HG03135 (cell line): ENCODE measurements at regions not wholly inside any gene's neighbourhood (a gene's known extent, or its start where the extent isn't known, plus 50 kb on each side); places are given as distances from the start of the nearest gene placed in this dataset.
"Not testable (repeated sequence)": the region's sequence is repeated elsewhere in the genome, so short reads cannot be mapped to it uniquely, and the experiment has no call there.

ENCODE experiments used
- ATAC-seq: cut with Tn5 transposase; IDR thresholded peaks from one replicate; pipeline ENCODE4 v1.9.1; 2021; ENCODE audit warnings: mild to moderate bottlenecking, moderate library complexity; ENCODE audit not compliant: unreplicated experiment

DNA sequence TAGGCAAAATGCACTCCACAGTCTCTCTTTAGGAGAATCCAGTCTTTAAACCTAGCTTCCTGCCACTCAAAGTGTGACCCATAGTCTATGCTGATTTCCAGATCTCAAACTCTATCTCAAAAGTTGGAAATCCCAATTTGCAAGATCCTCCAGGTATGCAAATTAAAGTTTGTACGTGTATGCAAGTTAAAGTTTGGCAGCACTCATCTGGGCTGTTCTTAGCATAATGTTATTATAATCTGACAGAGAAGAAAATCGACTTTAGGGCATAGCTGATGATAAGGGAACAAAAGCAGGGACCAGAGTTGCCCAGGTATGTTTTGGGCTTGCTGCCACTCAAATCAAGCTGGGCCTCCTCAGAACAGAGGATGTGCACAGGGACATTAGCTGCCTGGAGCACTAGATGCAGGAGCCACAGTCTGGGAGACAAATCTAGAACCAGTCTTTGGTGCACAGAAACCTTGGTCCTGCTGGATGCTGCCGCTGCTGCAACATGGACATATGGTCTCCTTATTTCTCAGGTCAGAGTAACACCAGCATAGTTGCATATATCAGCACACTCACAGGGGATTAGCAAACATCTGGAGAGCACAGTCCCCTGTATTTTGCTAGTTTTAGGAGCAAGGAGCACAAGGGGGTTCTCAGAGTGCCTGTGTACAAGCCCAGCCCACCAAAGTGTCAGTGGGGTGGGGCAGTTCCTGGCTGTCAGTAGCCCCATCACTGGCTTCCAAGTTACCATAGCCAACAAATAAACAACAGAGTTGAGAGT is 242.6 kb downstream of the TTC32 start:
- no peak for ATAC-seq

- no peak for ATAC-seq
These were observed 245.8 kb downstream of the TTC32 start for GRCh38 chr2:19656011-19656410.

- no peak for ATAC-seq
These were observed 247.3 kb downstream of the TTC32 start for GRCh38 chr2:19654310-19655090.

DNA sequence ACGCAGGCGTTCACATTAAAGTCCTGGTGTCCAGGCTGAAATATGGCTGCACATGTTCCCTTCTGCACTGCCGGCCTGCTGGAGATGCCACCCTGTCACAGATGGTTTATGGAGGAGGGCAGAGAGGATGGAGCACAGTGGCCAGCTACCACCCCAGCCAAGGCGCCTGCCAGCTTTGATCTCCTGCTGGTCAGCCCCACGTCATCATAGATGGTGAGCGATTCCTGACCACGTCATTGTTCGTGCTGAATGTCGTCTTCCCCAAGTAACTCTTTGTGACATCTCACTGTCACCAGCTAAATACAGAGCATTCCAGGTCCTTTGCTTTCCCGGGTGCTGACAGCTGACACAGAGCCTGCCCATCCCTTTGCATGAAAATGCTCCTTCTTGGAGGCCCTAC is 248.3 kb downstream of the TTC32 start:
- no peak for ATAC-seq

DNA sequence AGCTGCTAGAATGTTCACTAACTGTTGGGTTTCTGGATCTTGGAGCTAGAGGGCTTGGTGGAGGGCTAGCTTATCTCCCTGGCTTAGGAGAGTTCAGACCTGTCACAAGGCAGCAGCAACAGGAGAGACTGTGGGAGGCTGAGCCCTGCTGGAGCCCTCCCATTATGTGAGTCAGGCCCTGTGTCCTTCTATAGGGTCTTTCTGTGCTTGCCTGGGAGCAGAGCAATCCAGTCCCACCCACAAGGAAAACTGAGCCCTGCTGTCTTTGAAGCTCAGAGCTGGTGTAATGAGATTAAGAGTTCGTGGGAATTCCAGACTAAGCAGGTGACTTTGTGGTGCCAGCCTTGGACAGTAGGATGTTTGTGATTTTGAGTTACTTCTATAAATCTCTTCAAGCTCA is 249.0 kb downstream of the TTC32 start:
- no peak for ATAC-seq

DNA sequence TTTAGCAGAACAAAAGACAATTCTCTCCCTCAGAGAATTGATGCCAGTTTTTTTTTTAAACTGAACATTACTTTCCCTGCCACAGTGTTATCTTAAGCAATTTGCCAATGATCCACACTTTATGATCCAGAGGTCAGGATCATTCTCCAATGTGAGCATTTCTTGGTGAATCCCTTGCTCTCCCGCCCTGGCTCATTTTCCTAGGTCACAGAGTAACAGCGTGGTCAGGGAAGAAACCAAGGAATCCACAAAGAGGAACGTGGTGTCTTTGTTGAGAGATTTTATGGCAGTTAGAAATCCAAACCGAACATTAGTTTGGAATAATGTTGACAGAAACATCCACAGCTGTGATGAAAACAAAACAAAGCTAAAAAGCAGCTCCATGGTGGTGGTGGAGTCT is 250.3 kb downstream of the TTC32 start:
- ATAC-seq, result no peak

DNA sequence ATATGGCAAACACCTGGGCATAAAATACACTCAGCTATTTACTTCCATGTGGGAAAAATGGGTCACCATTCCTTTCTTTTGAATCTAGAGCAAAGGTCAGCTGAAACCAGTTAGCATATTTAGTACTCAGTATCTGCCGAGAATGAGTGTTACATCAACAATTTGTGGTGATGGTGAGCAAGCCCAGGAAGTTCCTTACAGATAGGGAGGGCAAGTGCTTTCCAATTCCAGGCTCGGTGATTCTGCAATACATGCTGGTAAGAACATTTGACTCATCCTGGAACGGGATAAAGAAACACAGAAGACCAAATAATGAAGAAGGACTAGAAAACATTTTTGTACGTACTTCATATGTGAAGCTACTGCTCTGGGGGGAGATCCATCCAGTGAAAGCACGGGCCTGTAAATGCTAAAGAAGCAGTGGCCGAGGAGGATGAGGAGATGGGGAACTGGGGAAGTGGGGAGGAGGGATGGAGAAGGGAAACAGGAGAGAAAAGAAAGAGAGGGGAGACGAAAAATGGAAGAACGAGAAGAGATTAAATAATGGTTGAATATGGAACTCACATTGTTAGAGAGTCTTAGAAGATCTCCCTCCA is 251.9 kb downstream of the TTC32 start:
- ATAC-seq, result no peak

DNA sequence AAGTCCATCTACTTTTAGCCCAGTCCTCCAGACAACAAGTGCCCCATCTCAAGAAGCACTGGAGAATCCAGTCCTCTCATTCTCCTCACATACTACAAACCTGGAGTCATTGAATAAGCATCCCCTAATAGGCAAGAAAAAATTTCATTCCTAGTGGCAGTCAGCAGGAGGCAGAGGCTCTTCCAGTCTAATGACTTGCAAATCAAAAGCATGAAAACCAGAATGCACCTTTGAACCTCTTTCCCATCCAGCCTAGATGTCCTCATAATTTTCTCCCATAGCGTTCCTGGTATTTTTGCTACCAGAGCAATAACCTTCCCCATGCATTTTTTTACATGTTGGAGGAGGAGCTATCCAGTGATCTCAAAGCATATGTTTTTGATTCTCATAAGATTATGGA is 252.6 kb downstream of the TTC32 start:
- no peak for ATAC-seq

GRCh38 chr2:19648583-19648982 is 253.2 kb downstream of the TTC32 start:
- ATAC-seq, result no peak

DNA sequence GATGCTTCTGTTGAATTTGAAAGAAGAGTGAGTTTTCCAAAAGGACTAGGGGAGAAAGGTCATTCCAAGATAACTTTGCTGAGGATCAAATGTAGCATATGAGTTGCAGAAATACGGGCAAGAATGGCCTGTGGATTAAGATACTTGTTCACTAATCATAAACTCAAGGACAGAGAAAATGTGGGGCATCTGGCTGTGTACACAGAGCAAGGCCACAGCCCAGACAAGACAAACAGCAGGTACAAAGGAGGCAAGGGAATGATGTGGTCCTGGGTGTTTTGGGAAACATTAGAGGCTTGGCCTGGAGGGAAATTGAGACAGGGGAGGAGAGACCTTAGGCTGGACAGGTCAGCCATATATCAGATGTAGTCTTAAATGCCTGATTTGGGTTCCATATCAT is 254.8 kb downstream of the TTC32 start:
- ATAC-seq, result no peak

DNA sequence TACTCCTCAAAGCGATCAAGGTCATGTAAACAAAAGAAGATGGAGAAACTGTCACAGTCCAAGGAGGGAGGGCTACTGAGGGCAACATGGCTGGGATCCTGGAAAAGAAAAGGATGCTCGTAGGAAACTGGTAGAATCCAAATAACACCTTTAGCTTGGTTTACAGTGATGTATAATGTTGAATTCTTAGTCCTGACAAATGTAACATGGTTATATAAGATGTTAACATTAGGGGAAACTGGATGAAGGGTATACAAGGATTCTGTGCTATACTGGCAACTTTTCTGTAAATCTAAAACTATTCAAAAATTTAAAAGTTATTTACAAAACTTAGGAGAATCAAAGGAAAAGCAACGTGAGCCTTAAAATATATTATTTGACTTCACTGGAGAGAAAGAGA is 257.0 kb downstream of the TTC32 start:
- no peak for ATAC-seq

GRCh38 chr2:19643117-19643518 is 258.7 kb downstream of the TTC32 start:
- no peak for ATAC-seq

DNA sequence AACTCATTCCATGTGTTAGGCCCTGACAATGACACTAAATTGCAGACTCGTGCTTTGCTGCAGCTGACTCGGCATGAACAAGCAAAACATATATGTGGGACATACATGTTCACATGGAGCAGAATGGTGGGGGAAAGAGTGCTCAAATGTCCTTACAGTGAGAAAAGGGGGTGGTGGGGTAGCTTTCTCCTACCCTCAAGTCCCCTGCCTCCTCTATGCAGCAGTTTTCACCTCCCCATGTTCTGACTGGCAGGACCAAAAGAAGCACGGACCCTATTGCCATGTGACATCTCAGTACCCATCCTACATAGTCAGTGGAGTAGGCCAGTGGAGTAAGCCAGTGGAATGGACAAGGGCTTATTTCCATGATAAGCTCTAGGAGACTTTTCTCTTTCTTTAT is 259.3 kb downstream of the TTC32 start:
- no peak for ATAC-seq

GRCh38 chr2:19635951-19636510 is 265.8 kb downstream of the TTC32 start:
- ATAC-seq, result no peak

DNA sequence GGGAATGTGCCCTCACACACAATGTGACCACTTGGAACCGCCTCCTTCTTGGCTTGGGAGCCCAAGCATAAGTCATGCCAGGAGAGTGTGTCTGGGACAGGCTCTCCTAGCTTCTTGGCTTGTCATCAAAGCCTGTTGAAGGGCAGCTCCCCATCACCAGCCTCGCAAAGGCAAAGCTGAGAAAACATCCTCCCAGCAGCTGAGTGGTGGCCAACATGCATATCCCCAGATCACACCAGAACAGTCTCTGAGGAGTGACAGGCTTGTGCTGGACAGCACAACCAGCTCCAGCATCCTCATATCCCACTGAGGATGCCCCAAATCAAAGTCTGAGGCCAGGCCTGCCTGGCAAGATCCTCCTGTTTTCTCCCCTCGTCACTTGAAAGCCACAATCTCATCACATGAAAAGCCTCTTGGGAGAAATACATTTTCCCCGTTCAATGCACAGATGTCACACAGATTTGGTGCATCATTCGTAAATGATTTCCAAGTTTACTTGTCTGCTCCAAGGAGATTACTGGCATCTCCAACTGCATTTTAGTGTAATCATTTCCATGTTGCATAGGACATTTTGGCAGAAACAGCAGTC is 269.3 kb downstream of the TTC32 start:
- no peak for ATAC-seq

GRCh38 chr2:19631871-19632270 is 269.9 kb downstream of the TTC32 start:
- no peak for ATAC-seq

DNA sequence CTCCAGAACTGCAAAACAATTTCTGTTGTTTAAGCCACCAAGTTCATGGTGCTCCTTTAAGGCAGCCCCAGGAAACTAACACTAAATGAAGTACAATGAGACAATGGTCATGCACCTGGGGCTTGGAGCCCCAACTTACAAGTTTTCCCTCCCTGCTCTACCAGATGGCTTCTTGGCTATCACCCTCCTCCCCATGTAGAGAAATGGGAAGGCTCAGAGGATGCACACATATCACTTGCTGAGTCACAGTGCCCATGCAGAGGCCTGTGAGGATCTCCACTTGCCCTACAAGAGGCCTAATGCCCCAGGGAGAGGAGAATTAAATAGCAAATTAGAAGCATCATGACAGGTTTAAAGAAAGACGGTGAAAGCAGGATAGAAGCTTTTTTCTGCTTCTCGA is 270.9 kb downstream of the TTC32 start:
- no peak for ATAC-seq

DNA sequence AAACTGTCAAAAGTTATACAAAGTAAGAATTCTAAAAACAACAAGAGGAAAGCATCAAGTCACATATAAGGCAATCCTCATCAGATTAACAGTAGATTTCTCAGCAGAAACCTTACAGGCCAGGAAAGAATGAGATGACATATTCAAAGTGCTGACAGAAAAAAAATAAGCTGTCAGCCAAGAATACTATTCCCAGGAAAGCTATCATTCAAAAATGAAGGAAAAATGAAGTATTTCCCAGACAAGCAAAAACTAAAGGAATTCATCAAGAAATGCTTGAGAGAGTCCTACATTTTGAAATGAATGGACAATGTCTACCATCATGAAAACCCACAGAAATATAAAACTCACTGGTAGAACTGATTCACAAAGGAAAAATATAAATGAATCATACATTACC is 268.9 kb upstream of the OSR1 start:
- no peak for ATAC-seq

DNA sequence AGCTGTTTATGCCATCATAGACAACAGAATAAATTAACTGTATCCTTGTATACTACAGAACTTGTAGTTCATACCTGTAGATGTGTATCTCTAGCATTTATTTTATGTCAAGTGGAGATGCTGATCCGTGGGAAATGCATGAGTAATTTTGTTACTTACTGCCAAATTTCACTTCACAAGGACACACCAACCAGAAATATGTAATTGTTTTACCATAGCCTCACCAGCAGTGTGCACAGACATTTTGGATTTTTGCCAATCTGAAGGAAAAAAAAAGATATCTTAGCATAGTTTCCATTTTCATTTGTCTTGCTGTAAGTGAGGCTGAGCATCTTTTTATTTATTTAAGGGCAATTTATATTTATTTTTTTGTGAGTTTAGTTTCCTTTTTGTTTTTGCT is 265.1 kb upstream of the OSR1 start:
- ATAC-seq, result no peak

DNA sequence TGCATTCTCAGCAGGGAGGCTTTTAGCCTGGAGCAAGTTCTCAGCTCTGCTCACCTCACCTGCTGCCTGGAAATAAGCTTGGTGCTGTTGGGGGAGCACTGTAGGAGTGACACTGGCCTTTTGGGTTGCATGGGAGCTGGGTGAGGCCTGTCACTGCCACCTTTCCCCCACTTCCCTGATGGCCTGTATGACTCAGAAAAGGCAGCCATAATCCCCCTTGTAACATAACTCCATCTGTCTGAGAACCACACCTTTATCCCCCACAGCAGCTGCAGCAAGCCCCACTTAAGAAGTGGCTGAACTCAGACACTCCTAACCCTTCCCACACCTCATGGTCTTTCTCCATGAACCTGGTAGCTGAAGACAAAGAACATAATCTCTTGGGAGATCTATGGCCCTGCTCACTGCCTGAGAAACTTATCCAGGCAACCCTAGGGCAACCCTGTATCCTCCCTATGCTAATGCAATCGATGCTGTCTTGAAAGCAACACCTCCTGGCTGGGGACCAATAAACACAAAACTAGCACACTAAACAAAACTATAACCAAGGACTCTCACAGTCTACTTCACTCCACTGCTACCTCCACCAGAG is 258.9 kb upstream of the OSR1 start:
- no peak for ATAC-seq

- not testable (repeated sequence) for ATAC-seq
These were observed 257.0 kb upstream of the OSR1 start for GRCh38 chr2:19615402-19615801.
